ENCODE measurements at regions not wholly inside any gene's neighbourhood (a gene's known extent, or its start where the extent isn't known, plus 50 kb on each side); places are given as distances from the start of the nearest gene placed in this dataset.

GRCh38 chr1:208456487-208456886 lies 212.3 kb upstream of the PLXNA2 start:
- no peak for TF ChIP-seq FOXM1 (IDR thresholded peaks at IDR 0.05; ENCODE audit: borderline replicate concordance)
- no peak for TF ChIP-seq SP1 (IDR thresholded peaks at IDR 0.05)
- no peak for TF ChIP-seq TARDBP (IDR thresholded peaks at IDR 0.05)
- no peak for TF ChIP-seq SUZ12 (IDR thresholded peaks at IDR 0.05)
- TF ChIP-seq ZNF384 (IDR thresholded peaks at IDR 0.05): no peak
- TF ChIP-seq PKNOX1 (IDR thresholded peaks at IDR 0.05): no peak
- TF ChIP-seq FOXA1 (IDR thresholded peaks at IDR 0.05): no peak
- DNase-seq (ENCODE audit: extremely low spot score): no peak
- ChIA-PET CTCF (no interaction called here), POLR2A (no interaction called here)

DNA sequence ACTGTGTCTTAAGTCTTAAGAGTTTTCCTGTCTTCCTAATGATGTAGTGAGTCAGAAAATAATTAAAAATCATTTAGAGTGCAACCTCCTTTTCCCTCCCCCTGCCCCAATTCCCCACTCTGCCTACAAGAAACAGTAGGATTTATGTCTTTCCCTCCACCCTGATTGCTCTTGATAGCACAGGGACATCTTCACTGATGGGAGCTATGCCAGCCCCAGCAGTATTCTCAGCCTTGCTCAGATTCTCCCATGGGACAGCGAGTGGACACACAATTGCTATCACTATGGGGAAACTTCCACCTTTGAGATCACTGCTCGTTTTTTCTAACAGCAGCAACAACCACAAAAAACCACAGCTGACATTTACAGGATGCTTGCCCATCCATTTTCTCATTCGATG lies 216.6 kb upstream of the PLXNA2 start:
- CTCF ChIA-PET: no interaction called here
- POLR2A ChIA-PET: no interaction called here
- no peak for DNase-seq (ENCODE audit: extremely low spot score)
- no peak for TF ChIP-seq TARDBP (IDR thresholded peaks at IDR 0.05)
- no peak for TF ChIP-seq ARNT (IDR thresholded peaks at IDR 0.05)
- no peak for TF ChIP-seq ZNF384 (IDR thresholded peaks at IDR 0.05)
- TF ChIP-seq SP1 (IDR thresholded peaks at IDR 0.05): no peak
- TF ChIP-seq CTBP1 (IDR thresholded peaks at IDR 0.05; ENCODE audit: borderline replicate concordance): no peak
- TF ChIP-seq L3MBTL2 (conservative IDR thresholded peaks at IDR 0.05): no peak
- no peak for TF ChIP-seq BHLHE40 (IDR thresholded peaks at IDR 0.05; ENCODE audit: borderline replicate concordance)
- TF ChIP-seq FOXK2 (IDR thresholded peaks at IDR 0.05): no peak

- TF ChIP-seq ELF4 (IDR thresholded peaks at IDR 0.05): no peak
- no peak for TF ChIP-seq BHLHE40 (IDR thresholded peaks at IDR 0.05; ENCODE audit: borderline replicate concordance)
- TF ChIP-seq FOXK2 (IDR thresholded peaks at IDR 0.05): no peak
- TF ChIP-seq LEF1 (IDR thresholded peaks at IDR 0.05; ENCODE audit: borderline replicate concordance): no peak
- TF ChIP-seq L3MBTL2 (conservative IDR thresholded peaks at IDR 0.05): no peak
- TF ChIP-seq TARDBP (IDR thresholded peaks at IDR 0.05): no peak
- no peak for TF ChIP-seq HDGF (IDR thresholded peaks at IDR 0.05; ENCODE audit: borderline replicate concordance)
- no peak for TF ChIP-seq SUZ12 (IDR thresholded peaks at IDR 0.05)
- no peak for TF ChIP-seq ZNF384 (IDR thresholded peaks at IDR 0.05)
- TF ChIP-seq ARNT (IDR thresholded peaks at IDR 0.05): no peak
- TF ChIP-seq SP1 (IDR thresholded peaks at IDR 0.05): no peak
- TF ChIP-seq PKNOX1 (IDR thresholded peaks at IDR 0.05): no peak
- CTCF ChIA-PET: no interaction called here
- POLR2A ChIA-PET: no interaction called here
- peak; percentile 47 for DNase-seq (ENCODE audit: extremely low spot score)
Observed at GRCh38 chr1:208461680-208462079, 217.5 kb upstream of the PLXNA2 start.

- CTCF ChIA-PET: interaction anchor here (0.5 kb wide), 1 partner anchor 10 kb away, joined by 3 read pairs; no protein-coding TSS in a partner anchor
- DNase-seq (ENCODE audit: extremely low spot score): no peak
- TF ChIP-seq TARDBP (IDR thresholded peaks at IDR 0.05): no peak
- TF ChIP-seq ARNT (IDR thresholded peaks at IDR 0.05): no peak
- no peak for TF ChIP-seq ELF4 (IDR thresholded peaks at IDR 0.05)
- TF ChIP-seq LEF1 (IDR thresholded peaks at IDR 0.05; ENCODE audit: borderline replicate concordance): no peak
- no peak for TF ChIP-seq FOXM1 (IDR thresholded peaks at IDR 0.05; ENCODE audit: borderline replicate concordance)
- TF ChIP-seq ZNF384 (IDR thresholded peaks at IDR 0.05): no peak
- no peak for TF ChIP-seq SP1 (IDR thresholded peaks at IDR 0.05)
- no peak for TF ChIP-seq CTBP1 (IDR thresholded peaks at IDR 0.05; ENCODE audit: borderline replicate concordance)
- no peak for TF ChIP-seq NFRKB (IDR thresholded peaks at IDR 0.05)
- TF ChIP-seq L3MBTL2 (conservative IDR thresholded peaks at IDR 0.05): no peak
- no peak for TF ChIP-seq SUZ12 (IDR thresholded peaks at IDR 0.05)
- no peak for TF ChIP-seq PKNOX1 (IDR thresholded peaks at IDR 0.05)
- POLR2A ChIA-PET: no interaction called here
Observed at GRCh38 chr1:208462761-208463160, 218.6 kb upstream of the PLXNA2 start.

- POLR2A ChIA-PET: no interaction called here
- DNase-seq (ENCODE audit: extremely low spot score): no peak
- CTCF ChIA-PET: no interaction called here
- no peak for TF ChIP-seq L3MBTL2 (conservative IDR thresholded peaks at IDR 0.05)
- TF ChIP-seq FOXK2 (IDR thresholded peaks at IDR 0.05): no peak
- no peak for TF ChIP-seq ARNT (IDR thresholded peaks at IDR 0.05)
Observed at GRCh38 chr1:208465266-208465665, 221.1 kb upstream of the PLXNA2 start.

GRCh38 chr1:208465786-208466590 lies 221.8 kb upstream of the PLXNA2 start:
- POLR2A ChIA-PET: no interaction called here

DNA sequence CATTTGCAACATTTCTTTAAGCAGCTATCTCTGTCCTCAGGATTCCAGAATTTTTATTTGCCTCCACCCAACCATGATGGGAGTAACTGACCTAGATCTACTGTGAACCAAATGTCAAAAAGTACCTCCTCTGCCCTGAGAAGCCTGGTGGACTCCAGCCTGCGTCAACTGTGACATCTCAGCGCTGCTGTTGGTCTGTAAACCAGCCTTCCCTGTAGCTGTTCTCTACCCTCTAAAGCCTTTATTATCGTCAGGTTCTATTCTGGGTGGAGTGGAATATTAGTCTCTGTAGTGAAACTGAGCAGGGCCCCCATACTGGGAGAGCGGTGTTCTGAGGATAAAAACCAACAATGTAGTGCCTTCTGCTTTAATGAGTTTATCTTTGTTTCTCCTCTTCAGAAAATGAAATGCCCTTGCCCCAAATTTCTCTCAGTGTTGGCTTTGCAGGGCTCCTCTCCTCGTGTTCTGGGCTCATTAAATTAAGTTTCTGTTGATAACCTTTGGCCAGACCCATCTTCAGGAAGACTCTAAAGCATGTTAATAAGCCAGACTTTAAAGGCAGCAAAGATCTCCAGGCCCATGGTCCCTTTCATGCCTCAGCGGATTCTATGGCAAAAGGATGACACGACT lies 223.1 kb upstream of the PLXNA2 start:
- TF ChIP-seq ARNT (IDR thresholded peaks at IDR 0.05): no peak
- no peak for TF ChIP-seq PKNOX1 (IDR thresholded peaks at IDR 0.05)
- TF ChIP-seq LEF1 (IDR thresholded peaks at IDR 0.05; ENCODE audit: borderline replicate concordance): no peak
- TF ChIP-seq TARDBP (IDR thresholded peaks at IDR 0.05): no peak
- TF ChIP-seq SUZ12 (IDR thresholded peaks at IDR 0.05): no peak
- TF ChIP-seq CTBP1 (IDR thresholded peaks at IDR 0.05; ENCODE audit: borderline replicate concordance): no peak
- TF ChIP-seq FOXA1 (IDR thresholded peaks at IDR 0.05): no peak
- TF ChIP-seq HDGF (IDR thresholded peaks at IDR 0.05; ENCODE audit: borderline replicate concordance): no peak
- TF ChIP-seq L3MBTL2 (conservative IDR thresholded peaks at IDR 0.05): no peak
- no peak for TF ChIP-seq ELF4 (IDR thresholded peaks at IDR 0.05)
- no peak for TF ChIP-seq FOXK2 (IDR thresholded peaks at IDR 0.05)
- TF ChIP-seq BHLHE40 (IDR thresholded peaks at IDR 0.05; ENCODE audit: borderline replicate concordance): no peak
- no peak for TF ChIP-seq SP1 (IDR thresholded peaks at IDR 0.05)
- no peak for TF ChIP-seq NFRKB (IDR thresholded peaks at IDR 0.05)
- CTCF ChIA-PET: no interaction called here
- no peak for DNase-seq (ENCODE audit: extremely low spot score)
- POLR2A ChIA-PET: no interaction called here

More at GRCh38 chr1:208465786-208466590, 221.8 kb upstream of the PLXNA2 start:
- no peak for DNase-seq (ENCODE audit: extremely low spot score)
- CTCF ChIA-PET: no interaction called here
- no peak for TF ChIP-seq FOXM1 (IDR thresholded peaks at IDR 0.05; ENCODE audit: borderline replicate concordance)
- no peak for TF ChIP-seq ELF4 (IDR thresholded peaks at IDR 0.05)
- no peak for TF ChIP-seq SP1 (IDR thresholded peaks at IDR 0.05)
- no peak for TF ChIP-seq NFRKB (IDR thresholded peaks at IDR 0.05)
